Activated CD4-positive, CD25-positive, alpha-beta regulatory T cell treated with anti-CD3 and anti-CD28 coated beads, Interleukin-2, amount 50 U/mL, for 72 hours (primary cell): ENCODE measurements at regions not wholly inside any gene's neighbourhood (a gene's known extent, or its start where the extent isn't known, plus 50 kb on each side); places are given as distances from the start of the nearest gene placed in this dataset.

Source experiments
- DNase-seq: peaks from one replicate; pipeline ENCODE4 v3.0.0; 2021

- no peak for DNase-seq
Measured at GRCh38 chr2:60659026-60659425, 97.0 kb upstream of the PAPOLG start.

- no peak for DNase-seq
Measured at GRCh38 chr2:60661073-60661738, 94.9 kb upstream of the PAPOLG start.

- no peak for DNase-seq
Measured at GRCh38 chr2:60662781-60663180, 93.3 kb upstream of the PAPOLG start.

- DNase-seq, result no peak
Measured at GRCh38 chr2:60671966-60672365, 84.1 kb upstream of the PAPOLG start.

GRCh38 chr2:60674524-60675165, 81.4 kb upstream of the PAPOLG start:
- DNase-seq, result peak; percentile 83

GRCh38 chr2:60675301-60675700, 80.8 kb upstream of the PAPOLG start:
- DNase-seq, result no peak

- DNase-seq, result no peak
Measured at GRCh38 chr2:60676706-60677330, 79.2 kb upstream of the PAPOLG start.

GRCh38 chr2:60677356-60677755, 78.7 kb upstream of the PAPOLG start:
- no peak for DNase-seq

- no peak for DNase-seq
Measured at GRCh38 chr2:60678551-60678950, 77.5 kb upstream of the PAPOLG start.

- no peak for DNase-seq
Measured at GRCh38 chr2:60679036-60679780, 76.9 kb upstream of the PAPOLG start.

GRCh38 chr2:60693551-60693950, 62.5 kb upstream of the PAPOLG start:
- DNase-seq, result no peak

- DNase-seq, result no peak
Measured at GRCh38 chr2:60695793-60696192, 60.3 kb upstream of the PAPOLG start.

- no peak for DNase-seq
Measured at GRCh38 chr2:60699617-60700016, 56.5 kb upstream of the PAPOLG start.

GRCh38 chr2:60706021-60706420, 50.0 kb upstream of the PAPOLG start:
- no peak for DNase-seq
